AG04449 (cell line): ENCODE measurements at regions not wholly inside any gene's neighbourhood (a gene's known extent, or its start where the extent isn't known, plus 50 kb on each side); places are given as distances from the start of the nearest gene placed in this dataset.

Source experiments
- CTCF ChIA-PET: fragments of 350-600 bp; formaldehyde crosslinking; extraction: SDS; loops from one replicate; lab custom pipeline; 2021; ENCODE audit warnings: antibody characterized with exemption; lab: Yijun Ruan, JAX
- POLR2A ChIA-PET: fragments of 400-600, 350-600 bp; formaldehyde crosslinking; extraction: SDS; loops from one replicate; lab custom pipeline; 2020; ENCODE audit warnings: antibody characterized with exemption, inconsistent platforms; lab: Yijun Ruan, JAX
- DNase-seq: peaks from one replicate; pipeline ENCODE4 v3.0.0-alpha.2; 2010; ENCODE audit warnings: low read depth, low spot score
- H3K4me3 ChIP-seq: 2 replicates; pipeline ENCODE4 v1.5.1; 2011; ENCODE audit warnings: low read depth, mild to moderate bottlenecking, control low read depth, low read length
- TF ChIP-seq, protein P1 (sequence below): IDR thresholded peaks from one replicate; pipeline ENCODE4 v1.5.1; 2011; ENCODE audit warnings: mild to moderate bottlenecking, moderate library complexity, low read length, control low read depth, inconsistent platforms; ENCODE audit not compliant: insufficient read depth; ENCODE audit errors: missing control alignments

DNA sequence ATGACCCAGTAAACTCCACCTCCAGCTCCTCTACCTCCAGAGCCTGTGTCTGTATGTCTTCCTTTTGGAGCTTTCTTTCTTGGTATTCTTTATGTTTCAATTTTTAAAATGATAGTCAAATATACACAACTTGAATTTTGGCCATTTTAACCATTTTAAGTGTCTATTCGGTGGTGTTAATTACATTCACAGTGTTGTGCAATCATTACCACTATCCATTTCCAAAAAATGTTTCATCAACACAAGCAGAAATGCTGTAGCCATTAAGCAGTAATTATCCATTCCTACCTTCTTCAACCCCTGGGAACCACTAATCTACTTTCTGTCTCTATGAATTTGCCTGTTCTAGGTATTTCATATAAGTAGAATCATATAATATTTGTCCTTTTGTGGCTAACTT, 194.5 kb upstream of the TSC22D2 start:
- ChIA-PET POLR2A (no interaction called here), CTCF (interaction anchor here (1.1 to 4.3 kb wide), 4 partner anchors 30 to 334 kb away, joined by 4 to 25 read pairs (median 10); no protein-coding TSS in a partner anchor)
- no peak overlapping the region for H3K4me3 ChIP-seq
- TF ChIP-seq, protein P1, sequence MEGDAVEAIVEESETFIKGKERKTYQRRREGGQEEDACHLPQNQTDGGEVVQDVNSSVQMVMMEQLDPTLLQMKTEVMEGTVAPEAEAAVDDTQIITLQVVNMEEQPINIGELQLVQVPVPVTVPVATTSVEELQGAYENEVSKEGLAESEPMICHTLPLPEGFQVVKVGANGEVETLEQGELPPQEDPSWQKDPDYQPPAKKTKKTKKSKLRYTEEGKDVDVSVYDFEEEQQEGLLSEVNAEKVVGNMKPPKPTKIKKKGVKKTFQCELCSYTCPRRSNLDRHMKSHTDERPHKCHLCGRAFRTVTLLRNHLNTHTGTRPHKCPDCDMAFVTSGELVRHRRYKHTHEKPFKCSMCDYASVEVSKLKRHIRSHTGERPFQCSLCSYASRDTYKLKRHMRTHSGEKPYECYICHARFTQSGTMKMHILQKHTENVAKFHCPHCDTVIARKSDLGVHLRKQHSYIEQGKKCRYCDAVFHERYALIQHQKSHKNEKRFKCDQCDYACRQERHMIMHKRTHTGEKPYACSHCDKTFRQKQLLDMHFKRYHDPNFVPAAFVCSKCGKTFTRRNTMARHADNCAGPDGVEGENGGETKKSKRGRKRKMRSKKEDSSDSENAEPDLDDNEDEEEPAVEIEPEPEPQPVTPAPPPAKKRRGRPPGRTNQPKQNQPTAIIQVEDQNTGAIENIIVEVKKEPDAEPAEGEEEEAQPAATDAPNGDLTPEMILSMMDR: no peak
- DNase-seq: no peak

- POLR2A ChIA-PET: no interaction called here
- no peak for DNase-seq
- H3K4me3 ChIP-seq: no peak overlapping the region
- CTCF ChIA-PET: interaction anchor here (0.9 to 4.3 kb wide), 4 partner anchors 9 to 274 kb away, joined by 4 to 25 read pairs (median 10); no protein-coding TSS in a partner anchor
- TF ChIP-seq, protein P1: no peak
These were observed 197.5 kb upstream of the TSC22D2 start for GRCh38 chr3:150210461-150211110.

DNA sequence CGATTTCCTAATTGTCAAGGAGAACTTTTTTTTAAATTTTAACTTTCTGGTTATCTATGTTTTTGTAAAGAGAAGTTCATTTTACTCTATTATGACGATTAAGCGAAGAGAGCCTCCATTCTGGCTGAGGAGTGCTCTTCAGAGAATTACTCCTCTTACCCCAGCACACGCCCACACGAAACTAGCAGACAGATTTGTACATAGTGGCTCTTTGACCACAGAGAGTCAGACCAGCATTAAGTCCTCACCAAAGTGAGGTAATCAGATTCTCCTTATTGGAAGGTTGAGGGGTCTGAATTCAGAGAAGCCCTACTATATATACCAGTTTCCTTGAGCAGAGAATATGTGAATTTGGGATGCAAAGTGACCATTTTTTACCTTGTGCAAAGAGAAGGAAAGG, 204.8 kb upstream of the TSC22D2 start:
- POLR2A ChIA-PET: no interaction called here
- CTCF ChIA-PET: interaction anchor here (1.2 kb wide), 1 partner anchor 9 kb away, joined by 5 read pairs; no protein-coding TSS in a partner anchor
- no peak overlapping the region for H3K4me3 ChIP-seq
- TF ChIP-seq, protein P1: no peak
- DNase-seq: no peak

GRCh38 chr3:150202711-150203110, 205.4 kb upstream of the TSC22D2 start:
- no peak overlapping the region for H3K4me3 ChIP-seq
- no peak for DNase-seq
- POLR2A ChIA-PET: no interaction called here
- CTCF ChIA-PET: interaction anchor here (1.2 kb wide), 1 partner anchor 10 kb away, joined by 5 read pairs; no protein-coding TSS in a partner anchor
- TF ChIP-seq, protein P1: no peak

GRCh38 chr3:150194957-150195356, 213.1 kb upstream of the TSC22D2 start:
- TF ChIP-seq, protein P1: no peak
- no peak for DNase-seq
- CTCF ChIA-PET: no interaction called here
- no peak overlapping the region for H3K4me3 ChIP-seq
- POLR2A ChIA-PET: no interaction called here

GRCh38 chr3:150194513-150194912, 213.6 kb upstream of the TSC22D2 start:
- no peak overlapping the region for H3K4me3 ChIP-seq
- POLR2A ChIA-PET: no interaction called here
- TF ChIP-seq, protein P1: no peak
- CTCF ChIA-PET: interaction anchor here (1.9 kb wide), 1 partner anchor 11 kb away, joined by 11 read pairs; no protein-coding TSS in a partner anchor
- DNase-seq: no peak
